ENCODE measurements at regions not wholly inside any gene's neighbourhood (a gene's known extent, or its start where the extent isn't known, plus 50 kb on each side); places are given as distances from the start of the nearest gene placed in this dataset.

GRCh38 chr13:83634601-83635000, 247.7 kb downstream of the SLITRK1 start:
- TF ChIP-seq CTCF (conservative IDR thresholded peaks at IDR 0.05) = no peak
- TF ChIP-seq ZFX (IDR thresholded peaks at IDR 0.05) = no peak
